ENCODE measurements at regions not wholly inside any gene's neighbourhood (a gene's known extent, or its start where the extent isn't known, plus 50 kb on each side); places are given as distances from the start of the nearest gene placed in this dataset.

GRCh38 chr9:106602344-106602743, 260.6 kb upstream of the ZNF462 start:
- TF ChIP-seq ZFP3 (CRISPR knock-in tag; IDR thresholded peaks at IDR 0.05) (no peak), ZC3H10 (CRISPR knock-in tag; IDR thresholded peaks at IDR 0.05) (no peak), ARNTL (CRISPR knock-in tag; IDR thresholded peaks at IDR 0.05; ENCODE audit: borderline replicate concordance, low read depth) (no peak), TSHZ2 (CRISPR knock-in tag; IDR thresholded peaks at IDR 0.05) (no peak)
- TF ChIP-seq, protein P1, sequence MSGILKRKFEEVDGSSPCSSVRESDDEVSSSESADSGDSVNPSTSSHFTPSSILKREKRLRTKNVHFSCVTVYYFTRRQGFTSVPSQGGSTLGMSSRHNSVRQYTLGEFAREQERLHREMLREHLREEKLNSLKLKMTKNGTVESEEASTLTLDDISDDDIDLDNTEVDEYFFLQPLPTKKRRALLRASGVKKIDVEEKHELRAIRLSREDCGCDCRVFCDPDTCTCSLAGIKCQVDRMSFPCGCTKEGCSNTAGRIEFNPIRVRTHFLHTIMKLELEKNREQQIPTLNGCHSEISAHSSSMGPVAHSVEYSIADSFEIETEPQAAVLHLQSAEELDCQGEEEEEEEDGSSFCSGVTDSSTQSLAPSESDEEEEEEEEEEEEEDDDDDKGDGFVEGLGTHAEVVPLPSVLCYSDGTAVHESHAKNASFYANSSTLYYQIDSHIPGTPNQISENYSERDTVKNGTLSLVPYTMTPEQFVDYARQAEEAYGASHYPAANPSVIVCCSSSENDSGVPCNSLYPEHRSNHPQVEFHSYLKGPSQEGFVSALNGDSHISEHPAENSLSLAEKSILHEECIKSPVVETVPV (CRISPR knock-in tag; IDR thresholded peaks at IDR 0.05) = no peak
- TF ChIP-seq, protein P2, sequence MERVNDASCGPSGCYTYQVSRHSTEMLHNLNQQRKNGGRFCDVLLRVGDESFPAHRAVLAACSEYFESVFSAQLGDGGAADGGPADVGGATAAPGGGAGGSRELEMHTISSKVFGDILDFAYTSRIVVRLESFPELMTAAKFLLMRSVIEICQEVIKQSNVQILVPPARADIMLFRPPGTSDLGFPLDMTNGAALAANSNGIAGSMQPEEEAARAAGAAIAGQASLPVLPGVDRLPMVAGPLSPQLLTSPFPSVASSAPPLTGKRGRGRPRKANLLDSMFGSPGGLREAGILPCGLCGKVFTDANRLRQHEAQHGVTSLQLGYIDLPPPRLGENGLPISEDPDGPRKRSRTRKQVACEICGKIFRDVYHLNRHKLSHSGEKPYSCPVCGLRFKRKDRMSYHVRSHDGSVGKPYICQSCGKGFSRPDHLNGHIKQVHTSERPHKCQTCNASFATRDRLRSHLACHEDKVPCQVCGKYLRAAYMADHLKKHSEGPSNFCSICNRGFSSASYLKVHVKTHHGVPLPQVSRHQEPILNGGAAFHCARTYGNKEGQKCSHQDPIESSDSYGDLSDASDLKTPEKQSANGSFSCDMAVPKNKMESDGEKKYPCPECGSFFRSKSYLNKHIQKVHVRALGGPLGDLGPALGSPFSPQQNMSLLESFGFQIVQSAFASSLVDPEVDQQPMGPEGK (CRISPR knock-in tag; IDR thresholded peaks at IDR 0.05; ENCODE audit: borderline replicate concordance) = no peak
- TF ChIP-seq, protein P3, sequence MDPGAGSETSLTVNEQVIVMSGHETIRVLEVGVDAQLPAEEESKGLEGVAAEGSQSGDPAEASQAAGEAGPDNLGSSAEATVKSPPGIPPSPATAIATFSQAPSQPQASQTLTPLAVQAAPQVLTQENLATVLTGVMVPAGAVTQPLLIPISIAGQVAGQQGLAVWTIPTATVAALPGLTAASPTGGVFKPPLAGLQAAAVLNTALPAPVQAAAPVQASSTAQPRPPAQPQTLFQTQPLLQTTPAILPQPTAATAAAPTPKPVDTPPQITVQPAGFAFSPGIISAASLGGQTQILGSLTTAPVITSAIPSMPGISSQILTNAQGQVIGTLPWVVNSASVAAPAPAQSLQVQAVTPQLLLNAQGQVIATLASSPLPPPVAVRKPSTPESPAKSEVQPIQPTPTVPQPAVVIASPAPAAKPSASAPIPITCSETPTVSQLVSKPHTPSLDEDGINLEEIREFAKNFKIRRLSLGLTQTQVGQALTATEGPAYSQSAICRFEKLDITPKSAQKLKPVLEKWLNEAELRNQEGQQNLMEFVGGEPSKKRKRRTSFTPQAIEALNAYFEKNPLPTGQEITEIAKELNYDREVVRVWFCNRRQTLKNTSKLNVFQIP (CRISPR knock-in tag; IDR thresholded peaks at IDR 0.05; ENCODE audit: borderline replicate concordance, low read depth) = no peak
